SK-N-DZ (cell line): ENCODE measurements at regions not wholly inside any gene's neighbourhood (a gene's known extent, or its start where the extent isn't known, plus 50 kb on each side); places are given as distances from the start of the nearest gene placed in this dataset.
"Not testable (repeated sequence)": the region's sequence is repeated elsewhere in the genome, so short reads cannot be mapped to it uniquely, and the experiment has no call there.

Source experiments
- DNase-seq: peaks from one replicate; pipeline ENCODE4 v3.0.0-alpha.2; 2015; ENCODE audit warnings: low spot score

DNA sequence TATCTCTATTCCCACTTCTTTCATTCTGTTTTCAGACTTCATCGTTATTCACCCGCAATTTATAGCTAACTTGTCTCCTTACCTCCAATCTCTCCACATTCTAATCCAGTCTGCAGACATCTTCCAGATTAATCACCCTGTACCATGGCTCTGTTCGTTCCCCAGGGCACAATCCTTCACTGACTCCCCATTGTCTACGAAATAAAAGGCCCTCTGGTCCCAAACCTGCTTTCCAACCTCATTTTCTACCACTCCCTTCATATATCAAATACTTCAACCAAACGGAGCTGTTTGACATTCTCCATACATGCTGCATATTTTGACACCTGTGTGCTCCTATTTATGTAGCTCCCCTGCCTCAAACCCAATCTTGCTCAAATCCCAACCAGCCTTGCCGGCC is 1720.6 kb upstream of the WWC1 start:
- DNase-seq = no peak

DNA sequence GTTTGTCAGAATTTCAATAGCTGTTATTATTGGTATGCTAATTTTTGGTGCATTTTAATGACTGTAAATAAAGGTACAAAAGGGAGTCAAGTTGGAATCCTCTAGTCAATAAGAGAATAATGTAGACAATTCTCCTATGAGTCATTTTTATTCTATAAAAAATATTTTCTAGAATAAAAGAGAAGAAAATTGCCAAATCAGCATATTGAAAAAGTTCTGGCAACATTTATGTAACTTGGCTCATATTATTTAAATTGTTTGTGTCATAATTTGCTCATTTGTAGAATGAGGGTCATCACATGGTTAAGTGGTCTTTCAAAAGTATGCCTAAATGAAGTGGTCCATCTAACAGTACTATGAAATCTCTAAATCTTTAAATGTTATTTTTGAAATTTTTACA is 1719.8 kb upstream of the WWC1 start:
- DNase-seq = no peak

DNA sequence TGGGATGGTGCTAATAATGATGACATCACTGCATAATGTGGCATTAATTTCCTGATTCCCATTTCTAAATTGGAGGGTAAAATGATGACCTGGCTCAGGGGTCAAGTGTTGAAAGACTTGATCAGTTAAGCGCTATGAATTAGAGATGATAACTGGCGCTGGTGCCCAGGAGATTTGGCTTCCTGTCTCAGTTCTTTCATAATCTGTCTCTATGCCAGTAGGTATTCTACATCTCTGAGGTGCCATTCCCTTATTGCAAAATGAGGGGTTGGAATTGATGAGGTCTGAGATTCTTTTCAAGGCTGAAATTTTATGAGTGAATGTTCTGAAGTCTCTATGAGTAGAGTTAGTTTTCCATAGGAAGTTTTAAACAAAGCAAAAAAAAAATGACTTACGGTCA is 1715.1 kb upstream of the WWC1 start:
- no peak for DNase-seq

DNA sequence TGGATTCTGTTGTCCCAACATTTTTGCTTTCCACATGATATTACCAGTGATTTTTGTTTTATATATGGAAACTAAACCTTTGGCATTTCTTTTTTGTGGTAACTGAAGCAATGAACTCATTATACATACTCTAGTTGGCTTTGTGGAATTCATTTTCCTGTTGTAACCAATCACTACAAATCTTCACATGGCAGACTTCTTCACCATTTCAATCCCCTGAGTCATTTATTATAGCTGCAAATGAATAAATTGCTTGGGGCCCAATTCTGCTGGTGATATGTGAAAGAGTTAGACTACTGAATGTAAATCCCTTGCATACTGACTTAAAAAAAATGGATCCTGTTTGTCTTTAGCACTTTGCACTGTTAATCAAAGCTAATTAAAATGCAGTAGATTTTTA is 1709.6 kb upstream of the WWC1 start:
- no peak for DNase-seq

DNA sequence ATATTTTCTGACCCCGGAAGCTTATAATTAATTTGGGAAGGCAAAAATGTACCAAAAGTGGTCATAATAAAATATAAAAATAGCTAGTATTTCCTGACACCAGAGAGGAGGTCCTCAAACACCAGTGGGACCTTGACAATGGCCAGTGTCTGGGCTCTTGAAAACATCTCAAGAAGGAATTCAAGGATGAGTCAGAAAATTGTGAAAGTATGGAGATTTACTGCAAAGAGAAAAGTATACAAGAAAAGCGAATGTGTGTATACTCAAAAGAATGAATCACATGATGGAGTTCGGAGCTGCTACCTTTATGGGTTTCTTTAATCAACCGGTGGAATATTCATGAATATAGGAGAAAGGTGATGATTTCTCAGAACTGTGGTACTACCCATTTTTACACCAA is 1709.0 kb upstream of the WWC1 start:
- DNase-seq = no peak

DNA sequence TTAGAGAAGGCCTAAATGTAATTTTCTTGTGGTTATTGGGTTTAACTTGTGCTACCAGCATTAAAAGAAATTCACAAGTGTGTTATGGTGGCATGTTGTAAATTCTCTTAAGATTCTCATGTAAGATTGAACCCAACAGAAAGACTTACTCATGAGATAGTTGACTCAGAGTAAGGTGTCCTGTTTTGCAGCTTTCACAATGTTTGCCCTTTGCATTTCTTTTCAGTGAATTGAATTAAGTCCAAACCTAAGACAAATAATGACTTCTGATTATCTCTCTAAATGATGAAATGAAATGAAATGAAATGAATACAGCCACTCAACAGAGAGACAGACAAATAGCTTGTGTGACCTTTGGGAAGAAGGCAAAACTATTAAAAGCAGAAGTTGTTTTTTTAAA is 1696.9 kb upstream of the WWC1 start:
- no peak for DNase-seq

DNA sequence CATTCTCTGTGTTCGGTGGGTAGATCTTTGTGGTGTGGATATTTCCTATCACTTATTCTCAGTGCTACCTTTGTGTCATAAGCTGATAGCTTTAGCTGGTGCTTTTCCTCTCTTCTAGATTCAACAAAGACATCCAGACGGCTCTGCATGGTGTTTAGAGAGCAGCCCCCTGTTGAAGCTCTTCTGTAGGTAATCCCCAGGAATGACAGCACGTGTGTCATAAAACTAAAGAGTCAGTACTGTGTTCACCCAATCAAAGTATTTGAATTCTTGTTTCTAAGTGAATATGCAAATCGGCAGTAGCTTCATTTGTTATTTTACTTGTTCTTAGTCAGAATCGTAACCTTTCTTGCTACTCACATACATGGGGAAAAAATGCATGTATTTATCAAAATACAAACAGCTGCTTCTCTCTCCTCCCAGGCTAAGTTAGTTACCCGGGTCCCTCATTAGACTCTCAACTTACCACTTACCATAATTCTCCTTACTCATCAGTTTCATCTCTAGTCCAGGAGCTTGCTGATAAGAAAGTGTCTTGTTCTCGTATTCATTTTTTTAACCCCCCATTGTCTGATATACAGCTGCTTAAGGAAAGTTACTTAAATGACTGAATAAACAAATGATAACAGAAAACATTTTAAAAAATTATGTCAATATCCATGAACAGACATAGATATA is 1696.0 kb upstream of the WWC1 start:
- peak; percentile 40 for DNase-seq

DNA sequence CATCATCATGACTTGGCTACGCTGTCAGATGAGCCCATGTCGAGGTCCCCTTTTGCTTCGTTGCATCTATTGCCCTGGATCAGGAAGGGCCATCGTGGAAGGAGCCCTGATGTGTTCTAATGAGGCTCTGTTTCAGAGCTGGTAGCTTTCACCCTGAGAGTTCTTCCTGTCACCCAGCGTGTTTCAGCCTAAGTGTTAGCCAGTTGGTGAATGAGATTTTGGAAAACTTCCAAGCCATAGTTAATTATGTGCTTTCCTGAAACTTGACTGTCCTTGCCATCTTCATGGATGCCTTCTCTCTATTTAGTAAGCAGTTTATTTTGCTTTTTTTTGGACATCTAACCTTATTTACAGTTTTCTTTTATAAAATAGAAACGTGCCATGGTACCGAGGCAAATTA is 1695.4 kb upstream of the WWC1 start:
- peak; percentile 28 for DNase-seq

DNA sequence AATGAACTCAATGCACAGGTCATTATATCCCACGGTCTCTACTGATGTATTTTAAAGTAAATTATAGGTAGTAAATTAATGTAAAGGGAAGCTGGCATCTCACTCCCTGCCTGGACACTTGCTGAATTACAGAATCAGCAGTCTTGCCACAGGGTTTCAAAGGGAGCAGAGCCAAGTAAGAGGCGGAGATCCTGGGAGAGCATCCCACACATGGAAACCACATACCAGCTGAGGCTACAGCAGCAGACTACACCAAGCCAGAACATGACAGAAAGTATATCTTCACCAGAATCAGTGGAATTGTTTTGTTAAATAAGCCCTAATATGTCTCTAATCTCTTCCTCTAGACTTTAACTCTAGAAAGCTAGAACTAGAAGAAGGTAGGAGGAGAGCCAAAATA is 1689.2 kb upstream of the WWC1 start:
- no peak for DNase-seq

DNA sequence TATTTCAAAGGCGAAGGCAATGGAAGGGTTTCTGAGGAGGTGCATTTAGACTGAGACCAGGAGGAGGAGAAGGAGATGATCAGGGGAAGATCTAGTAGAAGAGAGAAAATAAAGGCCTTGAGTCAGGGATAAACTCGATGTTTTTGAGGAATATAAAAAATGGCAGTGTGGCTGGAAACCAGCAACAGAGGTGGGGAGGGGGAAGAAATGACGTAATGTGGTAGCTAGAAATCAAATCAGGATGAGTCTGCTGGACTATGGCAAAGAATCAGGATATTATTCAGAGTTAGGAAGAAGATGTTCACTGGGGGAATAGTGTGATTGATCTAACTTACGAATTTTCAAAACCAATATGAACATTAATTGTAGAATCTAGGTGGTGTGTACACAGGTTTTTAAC is 1673.9 kb upstream of the WWC1 start:
- DNase-seq = no peak

DNA sequence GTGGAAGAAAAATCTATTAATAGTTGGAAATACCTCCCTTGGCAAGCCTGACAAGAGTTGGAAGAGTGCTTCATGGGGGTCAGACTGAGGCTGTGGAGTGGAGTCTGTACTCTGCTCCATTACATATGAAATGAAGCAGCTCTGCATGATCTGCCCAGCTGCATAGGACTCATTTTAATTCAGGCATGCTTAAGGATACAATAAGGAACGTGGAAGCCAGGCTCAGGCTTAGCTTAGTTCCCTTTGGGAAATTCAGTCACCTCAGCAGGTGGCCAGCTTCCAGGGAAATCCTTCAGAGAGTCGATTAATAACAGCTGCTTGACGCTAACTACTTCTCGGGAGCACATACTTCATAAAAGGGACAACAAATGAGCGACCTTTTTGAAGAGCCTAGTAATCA is 1672.9 kb upstream of the WWC1 start:
- DNase-seq = no peak

DNA sequence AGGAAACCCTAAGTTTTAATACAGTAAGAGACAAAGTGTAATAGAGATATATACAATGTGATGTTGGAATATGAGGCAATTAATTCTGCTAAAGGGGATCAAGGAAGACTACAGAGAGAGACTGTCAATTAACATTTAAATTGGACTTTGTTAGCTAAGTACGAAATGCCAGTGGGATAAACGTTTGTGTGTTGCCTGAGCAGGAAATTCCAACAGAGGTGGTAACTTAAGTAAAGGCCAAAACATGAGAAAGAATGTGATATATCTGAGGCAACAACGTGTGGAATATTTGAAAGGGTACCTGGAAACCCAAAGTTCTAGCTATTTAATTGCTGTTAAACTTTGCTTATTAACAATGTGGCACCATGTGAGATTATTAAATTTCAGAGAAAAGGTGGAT is 1666.9 kb upstream of the WWC1 start:
- no peak for DNase-seq

DNA sequence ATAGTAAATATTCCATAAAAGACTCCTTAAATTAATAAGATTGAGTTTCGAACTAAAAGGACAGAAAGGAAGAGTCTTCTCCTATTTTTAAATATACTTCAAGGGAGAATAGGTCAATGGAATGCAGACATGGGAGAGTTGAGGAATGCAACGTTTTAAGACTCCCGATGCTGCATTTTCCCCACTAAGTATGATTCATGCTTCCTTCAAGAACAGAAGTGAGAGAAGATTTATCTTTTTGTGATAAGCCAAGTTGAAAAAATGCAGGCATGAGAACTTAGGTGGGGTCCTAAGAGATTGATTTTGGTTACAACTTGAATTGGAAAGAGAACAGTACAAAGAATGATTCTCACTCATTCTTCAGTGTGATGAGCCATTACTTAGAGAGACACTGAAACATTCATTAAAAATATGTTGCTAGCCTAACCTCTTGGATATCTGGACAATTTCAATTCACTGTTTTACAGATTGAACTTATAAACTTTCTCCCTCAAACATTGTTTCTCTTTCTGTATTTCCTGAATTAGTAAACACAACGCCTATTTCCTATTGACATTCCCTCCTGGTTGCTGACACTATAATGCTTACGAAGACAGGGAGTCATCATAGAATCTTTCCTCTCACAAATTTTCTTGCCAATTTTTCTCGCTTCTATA is 1666.1 kb upstream of the WWC1 start:
- no peak for DNase-seq

DNA sequence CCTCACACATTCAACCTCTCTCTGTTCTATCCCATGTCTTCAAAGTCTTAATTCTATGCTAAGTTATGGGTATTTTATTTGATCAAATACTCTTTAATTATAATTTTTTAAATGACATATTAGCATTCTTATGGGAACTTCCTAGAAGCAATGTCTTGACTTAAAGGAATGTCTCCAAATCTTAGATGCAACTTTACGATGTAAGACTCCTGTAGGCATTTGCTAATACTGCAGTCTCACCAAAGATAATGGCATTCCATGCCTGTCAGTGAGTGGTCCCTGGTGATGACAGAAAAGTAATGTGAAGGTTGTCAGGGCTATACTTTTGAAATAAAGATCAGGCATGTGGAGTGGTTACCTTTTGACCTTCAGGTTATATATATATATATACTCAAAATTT is 1654.2 kb upstream of the WWC1 start:
- DNase-seq = no peak

DNA sequence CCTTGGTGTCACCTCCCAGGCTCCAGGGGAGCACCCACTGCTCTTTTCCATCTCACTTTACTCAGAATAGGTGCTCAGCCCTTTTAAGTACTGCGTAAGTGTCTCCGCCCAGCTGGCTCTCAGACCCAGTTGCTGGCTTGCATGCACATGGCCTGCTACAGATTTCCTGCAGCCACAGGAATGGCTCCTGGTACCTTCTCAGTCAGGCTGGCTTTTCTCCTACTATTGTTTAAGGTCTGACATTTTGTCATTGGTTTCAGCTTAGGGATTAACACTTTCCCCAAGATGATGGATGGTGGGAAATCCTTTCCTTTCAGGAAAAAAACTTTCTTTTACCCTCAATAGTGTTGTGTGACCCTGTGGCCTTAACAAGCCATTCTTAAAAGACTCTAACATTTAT is 1652.3 kb upstream of the WWC1 start:
- DNase-seq = no peak

DNA sequence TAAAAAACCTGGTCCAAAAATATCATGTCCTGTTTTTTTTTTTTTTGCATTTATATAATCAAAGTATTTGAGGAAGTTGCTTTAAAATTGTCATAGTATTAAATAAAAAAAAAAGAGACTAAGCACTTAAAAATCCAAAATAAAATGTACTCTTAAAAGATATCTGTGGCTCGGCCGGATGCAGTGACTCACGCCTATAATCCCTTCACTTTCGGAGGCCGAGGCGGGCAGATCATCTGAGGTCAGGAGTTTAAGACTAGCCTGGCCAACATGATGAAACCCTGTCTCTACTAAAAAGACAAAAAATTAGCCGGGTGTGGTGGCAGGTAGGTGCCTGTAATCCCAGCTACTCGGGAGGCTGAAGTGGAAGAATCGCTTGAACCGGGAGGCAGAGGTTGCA is 1651.3 kb upstream of the WWC1 start:
- not testable (repeated sequence) for DNase-seq

DNA sequence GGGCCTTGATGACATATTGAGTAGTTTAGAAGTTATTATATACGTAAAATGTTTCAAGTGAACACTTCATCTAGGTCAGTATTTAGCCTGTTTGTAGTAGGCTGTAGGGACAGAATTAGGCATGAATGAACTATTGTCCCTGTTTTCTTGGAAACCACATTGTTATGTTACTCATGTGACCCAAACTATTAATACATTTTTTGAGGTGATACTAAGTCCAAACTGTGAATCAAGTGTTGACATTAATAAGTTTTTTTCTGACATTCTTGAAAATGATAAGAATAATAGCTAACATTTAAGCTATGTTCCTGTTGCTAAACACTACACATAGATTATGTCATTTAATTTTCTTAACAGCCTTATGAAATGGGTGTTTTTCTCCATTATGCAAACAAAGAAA is 1642.7 kb upstream of the WWC1 start:
- DNase-seq = no peak

DNA sequence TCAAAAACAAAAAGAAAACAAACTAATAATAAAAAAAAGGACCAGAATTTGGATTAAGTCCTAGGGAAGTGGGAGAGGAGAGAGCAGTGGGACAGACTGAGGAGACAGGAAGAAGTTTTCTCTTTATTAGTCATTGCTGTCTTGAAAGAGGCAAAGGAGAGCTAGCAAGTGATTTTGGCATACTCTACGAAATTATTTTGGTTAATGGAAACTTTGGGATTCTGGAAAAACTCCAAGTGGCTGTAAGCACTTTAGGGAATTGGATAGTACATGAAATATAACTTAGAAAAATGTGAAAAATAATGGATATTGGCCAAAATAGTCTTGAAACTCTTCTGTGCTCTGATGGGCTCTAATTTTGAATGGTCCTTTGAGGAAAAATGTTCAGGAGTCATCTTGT is 1641.8 kb upstream of the WWC1 start:
- DNase-seq = no peak

DNA sequence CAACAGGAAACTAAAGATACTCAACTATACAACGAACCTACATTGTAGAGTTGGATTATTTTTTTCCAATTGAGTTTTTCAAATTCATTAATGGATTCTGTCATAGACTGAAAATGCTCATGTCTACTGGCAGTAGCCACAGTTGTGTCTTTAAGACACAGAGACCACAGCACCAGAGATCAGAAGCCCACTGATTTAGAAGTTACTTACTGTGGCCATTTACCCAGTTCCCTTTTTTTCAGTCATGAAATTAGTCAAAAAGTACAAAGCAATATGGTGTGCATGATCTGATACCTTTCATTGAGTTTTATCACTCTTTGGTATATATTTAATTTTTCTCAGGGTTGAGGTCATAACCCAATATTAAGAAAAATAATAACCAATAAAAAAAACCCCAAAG is 1640.2 kb upstream of the WWC1 start:
- DNase-seq = no peak

DNA sequence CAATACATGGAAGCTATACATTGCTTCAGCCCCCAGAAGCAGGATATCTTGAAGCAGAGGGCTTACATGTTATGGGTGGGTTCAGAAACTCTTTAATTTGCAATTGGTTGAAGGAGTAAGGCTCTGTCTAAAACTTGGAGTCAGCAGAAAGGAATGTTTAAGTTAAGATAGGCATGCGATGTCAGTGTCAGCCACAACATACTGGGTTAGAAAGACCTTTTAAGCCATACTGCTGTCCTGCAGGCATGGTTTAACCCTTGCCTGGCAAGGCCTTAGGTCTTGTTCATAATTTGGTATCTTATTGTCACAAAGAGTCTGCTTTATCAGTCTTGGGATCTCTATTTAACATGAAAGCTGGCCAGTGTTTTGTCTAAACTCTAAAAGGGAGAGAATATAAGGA is 1619.6 kb upstream of the WWC1 start:
- DNase-seq = no peak

DNA sequence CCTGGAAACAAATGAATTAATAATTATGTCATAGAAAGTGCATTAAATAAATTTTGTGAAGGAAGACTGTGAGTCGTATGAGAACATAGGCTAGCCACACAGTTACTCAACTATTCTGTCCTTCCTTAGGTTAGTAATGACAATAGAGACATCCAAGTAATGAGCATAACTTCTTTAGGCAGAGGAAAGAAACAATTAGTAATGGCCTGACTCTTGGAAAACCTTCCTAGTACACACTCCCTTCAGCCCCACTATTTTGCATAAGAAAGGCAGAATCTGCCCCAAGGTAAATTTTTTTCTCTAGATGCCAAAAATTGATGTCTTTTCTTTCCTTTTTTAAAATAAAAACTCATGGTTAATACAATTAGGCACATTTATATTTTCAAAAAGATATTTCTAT is 1619.0 kb upstream of the WWC1 start:
- no peak for DNase-seq

DNA sequence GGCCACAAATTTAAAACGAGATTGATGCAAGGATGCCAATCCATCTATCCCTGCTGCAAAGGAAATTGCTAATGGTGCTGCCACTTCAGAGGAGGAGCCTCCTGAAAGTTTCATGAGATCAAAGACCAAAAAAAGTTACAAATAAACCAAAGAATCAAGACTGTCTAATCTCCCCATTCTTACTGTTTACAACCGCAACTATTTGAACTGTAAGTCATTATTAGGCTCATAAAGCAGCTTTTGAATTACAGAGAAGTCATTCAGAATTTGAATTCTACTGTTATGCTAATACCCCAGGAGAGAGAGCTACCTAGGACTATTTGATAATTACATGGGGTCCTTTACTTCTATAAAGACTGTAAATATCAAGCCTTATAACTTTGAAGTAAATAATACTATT is 1613.6 kb upstream of the WWC1 start:
- DNase-seq = no peak

DNA sequence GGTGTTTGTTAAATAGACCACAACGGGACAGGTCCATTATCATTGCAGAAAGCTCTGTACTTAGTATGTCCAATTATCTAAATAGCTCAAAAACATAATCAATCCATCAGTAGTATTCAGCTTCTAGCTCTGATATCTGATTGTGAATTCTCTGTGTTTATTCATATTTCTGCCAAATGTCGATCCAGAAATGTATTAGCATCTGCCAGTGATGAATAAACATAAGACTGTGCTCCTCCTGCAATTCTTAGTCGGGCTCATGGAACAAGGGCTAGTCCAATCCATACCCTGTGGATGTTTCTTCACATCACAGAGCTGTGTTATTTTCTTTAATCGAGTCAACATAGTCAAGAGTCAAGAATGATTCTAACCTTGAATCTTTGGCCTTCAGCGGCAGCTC is 1612.1 kb upstream of the WWC1 start:
- no peak for DNase-seq

DNA sequence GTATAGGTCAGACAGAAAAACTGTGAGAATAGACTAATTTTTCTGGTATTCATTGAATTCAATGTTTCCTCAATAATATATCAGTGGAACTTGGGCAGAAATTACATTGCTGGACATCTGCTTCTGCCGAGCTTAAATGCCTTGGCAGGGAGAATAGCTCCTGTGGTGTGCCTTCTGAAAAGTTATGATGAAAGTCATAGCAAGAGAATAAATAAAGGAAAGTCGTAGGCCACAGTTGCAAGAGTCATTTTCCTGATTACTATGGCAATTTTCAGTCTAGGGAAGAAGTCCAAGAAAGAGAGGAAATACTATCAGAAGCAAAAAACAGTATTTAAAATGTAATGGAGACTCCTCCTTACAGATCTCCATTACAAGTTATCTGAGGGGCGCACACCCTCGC is 1596.1 kb upstream of the WWC1 start:
- no peak for DNase-seq
